Raji (cell line): ENCODE measurements at regions not wholly inside any gene's neighbourhood (a gene's known extent, or its start where the extent isn't known, plus 50 kb on each side); places are given as distances from the start of the nearest gene placed in this dataset.

Source experiments
- POLR2A ChIP-seq: IDR thresholded peaks from 2 replicates; pipeline ENCODE4 v1.6.1; 2011; ENCODE audit warnings: low read depth, low read length, control low read depth; ENCODE audit not compliant: insufficient read depth

DNA sequence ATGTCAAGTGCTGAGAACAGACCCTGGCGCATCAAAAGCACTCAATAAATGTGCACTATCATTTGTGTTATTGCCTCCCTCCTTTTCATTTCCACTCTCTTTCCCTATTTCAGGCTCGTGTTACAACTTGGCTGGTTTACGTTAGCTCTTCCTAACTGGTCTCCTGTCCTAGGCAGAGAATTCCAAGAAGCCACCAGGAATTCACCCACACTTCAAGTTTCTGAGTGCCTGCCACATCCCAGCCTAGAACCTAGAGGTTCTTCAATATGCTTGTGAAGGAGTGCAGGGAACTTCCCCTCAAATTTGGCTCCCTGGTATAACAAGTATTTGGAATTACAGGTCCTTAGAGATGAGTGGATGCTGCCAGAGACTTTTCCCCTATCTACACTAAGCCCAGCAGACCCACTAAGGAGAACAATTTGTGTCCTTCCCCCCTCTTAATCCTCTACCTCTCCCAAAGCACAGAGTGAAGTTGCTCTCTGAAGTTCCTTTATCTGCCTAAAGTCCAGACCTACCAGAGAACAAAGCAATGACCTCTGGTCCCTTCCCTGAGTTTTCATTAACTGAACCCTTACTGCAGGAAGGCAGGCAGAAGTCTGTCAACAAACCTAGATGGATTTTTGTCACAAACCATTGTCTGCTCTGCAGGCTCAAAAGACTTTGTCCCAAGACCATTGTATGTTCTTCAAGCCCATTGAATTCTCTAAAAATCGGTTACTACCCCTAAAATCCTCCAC is 201.6 kb upstream of the JARID2 start:
- TF ChIP-seq POLR2A = no peak

DNA sequence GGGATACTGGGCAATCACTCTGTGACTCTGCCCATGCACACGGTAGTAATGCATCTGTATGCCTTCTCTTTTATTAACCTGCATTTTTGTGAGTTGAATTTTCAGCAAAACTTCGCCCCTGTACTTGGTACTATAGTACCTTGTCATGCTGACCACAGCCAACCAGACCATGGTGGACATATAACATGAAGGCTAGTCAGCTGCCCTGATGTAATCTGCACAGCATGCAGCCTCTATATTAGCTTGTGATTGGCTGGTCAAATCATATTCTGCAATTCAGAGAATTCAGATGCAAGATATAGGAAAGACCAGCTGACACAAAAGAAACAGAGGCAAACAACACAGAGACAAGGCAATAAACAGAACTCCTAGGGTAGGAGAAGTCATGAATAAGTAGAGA is 200.9 kb upstream of the JARID2 start:
- TF ChIP-seq POLR2A = no peak

DNA sequence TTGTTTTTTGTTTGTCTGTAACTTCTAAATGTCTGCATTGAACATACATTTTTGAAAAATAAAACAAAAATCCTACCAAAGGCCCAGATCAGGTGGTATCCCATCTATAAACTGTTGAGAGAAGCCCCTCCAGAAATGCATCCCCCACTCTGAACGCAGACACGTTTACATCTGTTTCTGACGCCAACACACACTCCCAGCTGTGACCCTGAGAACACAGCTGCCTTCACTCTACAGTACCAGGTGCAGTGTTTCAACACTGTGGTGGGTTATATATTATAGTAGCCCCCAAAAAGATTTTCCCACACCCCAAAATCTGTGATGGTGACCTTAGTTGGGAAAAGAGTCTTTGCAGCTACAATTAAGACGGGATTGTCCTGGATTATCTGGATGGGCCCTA is 199.1 kb upstream of the JARID2 start:
- TF ChIP-seq POLR2A = no peak

DNA sequence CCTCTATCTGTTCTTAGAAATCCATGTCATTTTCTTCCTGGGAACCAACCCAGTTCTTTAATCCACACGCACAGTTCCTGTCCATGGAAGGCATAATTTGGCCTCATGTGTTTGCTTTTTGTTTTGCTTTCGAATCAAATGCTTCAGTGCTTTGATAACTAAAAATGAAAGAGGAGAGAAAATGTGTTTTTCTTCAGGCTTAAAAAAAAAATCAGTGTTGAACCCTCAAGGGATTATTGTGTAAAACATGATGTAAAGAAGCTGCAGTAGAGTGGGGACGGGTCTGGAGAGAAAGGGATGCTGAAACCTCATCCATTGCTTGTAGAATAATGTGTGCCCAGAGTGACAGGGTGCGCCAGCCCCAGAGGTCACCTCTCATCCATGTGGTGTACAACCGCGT is 197.5 kb upstream of the JARID2 start:
- TF ChIP-seq POLR2A = no peak

DNA sequence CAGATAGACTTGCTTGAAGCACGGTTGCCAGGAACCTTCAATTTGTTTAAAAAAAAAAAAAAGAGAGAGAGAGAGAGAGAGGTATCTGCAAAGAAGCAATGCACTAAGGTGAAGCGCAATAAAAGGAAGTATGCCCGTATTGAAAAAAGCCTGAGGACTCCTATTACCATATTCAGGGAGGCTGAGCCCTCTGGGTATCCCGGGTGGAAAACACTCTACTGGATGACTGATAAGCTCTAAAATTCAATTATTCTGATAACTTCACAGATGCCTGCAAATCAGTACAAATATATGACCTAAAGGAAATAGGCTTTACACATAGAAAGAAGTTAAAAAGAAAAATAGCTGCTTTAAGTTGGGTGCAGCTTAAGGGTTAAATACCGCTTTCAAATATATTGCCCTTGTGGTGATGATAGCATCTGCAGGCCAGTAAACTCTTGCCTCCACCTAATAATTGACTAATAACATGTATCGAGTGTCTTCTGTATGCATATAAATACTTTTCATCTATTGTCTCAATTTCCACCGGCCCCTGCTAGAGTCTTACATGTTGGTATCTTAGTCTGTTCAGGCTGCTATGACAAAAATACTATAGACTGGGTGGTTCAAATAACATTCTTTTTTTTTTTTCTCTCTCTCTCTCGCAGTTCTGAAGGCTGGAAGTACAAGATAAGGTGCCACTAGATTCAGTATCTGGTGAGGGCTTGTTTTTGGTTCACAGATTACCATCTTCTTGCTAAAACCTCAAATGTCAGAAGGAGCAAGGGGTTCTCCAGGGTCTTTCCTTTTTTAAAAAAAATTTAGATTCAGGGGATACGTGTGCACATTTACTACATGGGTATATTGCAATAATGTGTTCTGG is 187.4 kb upstream of the JARID2 start:
- TF ChIP-seq POLR2A = no peak

DNA sequence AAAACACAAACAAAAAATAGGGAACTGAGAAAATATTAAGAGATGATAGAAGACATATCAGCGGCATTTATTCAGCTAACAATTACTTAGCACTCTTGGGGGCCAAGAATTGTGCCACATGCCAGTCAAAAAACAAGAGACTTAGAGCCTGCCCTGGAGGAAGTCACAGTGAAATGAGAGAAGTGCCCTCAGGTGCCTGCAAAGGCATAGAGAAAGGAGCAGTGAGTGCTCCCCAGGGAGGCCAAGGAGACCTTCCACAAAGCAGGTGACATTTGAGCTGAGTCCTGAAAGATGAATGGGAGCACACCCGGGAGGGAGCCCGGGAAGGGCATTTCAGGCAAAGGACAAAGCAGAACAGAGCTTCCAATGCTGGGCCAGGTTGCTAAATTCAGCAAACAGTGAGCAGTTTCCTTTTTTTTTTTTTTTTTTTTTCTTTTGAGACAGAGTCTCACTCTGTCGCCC is 184.7 kb upstream of the JARID2 start:
- no peak for TF ChIP-seq POLR2A

DNA sequence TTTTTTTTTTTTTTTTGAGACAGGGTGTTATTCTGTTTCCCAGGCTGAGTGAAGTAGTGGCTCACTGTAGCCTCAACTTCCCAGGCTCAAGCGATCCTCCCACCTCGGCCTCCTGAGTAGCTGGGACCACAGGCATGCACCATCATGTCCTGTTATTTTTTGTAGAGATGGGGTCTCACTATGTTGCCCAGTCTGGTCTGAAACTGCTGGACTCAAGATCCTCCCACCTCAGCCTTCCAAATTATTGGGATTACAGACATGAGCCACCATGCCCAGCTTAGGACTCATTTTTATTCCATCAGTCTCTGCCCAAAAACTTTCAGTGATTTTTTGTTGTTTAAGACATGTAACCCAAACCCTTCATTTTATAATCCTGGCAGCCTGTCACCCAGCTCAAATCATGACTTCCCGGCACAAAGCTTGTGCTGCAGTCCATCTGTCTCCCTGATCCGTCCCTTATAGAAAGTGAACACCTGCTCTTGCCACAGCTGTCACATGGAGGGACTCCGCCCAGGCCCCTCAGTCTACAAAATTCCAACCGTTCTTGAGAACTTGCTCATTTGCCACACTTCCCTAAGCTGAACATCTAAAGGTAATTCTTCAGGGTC is 183.9 kb upstream of the JARID2 start:
- TF ChIP-seq POLR2A = no peak

DNA sequence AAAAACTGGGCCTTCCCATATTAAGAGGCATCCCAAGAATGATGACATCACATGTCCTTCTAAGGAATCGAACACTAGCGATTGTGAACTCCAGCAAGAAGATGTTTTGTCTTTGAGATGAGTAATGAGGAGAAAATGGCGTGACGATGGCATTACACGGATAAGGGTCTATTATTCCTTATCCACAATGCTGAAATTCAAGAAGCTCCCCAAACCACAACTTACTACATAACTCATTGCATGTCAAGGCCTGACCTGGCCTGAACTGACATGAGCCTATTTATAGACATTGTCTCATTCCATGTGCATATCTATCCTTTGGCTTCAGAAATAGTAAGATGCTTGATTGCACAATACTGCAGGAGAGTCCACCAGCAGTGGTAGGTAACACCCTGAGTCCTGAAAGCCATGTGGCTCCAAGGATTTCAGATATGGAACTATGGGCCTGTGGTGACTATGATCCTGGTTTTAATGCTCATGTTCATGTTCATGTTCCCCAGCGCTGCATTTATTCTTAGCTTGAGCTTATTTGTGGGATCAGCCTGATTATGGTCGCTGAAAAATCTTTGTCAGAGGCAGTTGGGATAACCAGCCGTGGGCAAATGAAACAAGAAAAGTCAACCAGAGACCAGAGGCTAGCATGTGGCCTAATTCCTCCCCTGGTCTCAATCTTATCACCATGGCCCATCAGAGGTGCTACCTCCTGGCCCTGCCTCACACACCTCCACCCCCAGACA is 183.2 kb upstream of the JARID2 start:
- TF ChIP-seq POLR2A = no peak

DNA sequence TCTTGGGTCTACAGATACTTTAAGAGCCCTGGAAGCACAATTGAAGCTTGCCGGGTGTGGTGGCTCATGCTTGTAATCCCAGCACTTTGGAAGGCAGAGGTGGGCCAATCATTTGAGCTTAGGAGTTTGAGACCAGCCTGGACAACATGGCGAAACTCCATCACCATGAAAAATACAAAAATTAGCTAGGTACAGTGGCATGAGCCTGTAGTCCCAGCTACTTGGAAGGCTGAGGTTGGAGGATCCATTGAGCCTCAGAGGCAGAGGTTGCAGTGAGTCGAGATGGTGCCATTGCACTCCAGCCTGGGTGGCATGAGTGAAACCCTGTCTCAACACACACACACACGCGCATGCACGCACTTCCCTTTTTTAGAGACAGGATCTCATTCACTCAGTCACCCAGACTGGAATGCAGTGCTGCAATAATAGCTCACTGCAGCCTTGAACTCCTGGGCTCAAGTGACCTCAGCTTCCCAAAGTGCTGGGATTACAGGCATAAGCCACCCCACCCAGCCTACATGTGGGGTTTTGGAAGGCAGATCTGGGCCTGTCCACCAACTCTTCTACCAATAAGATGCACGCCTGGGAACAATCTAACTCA is 182.5 kb upstream of the JARID2 start:
- TF ChIP-seq POLR2A = no peak

DNA sequence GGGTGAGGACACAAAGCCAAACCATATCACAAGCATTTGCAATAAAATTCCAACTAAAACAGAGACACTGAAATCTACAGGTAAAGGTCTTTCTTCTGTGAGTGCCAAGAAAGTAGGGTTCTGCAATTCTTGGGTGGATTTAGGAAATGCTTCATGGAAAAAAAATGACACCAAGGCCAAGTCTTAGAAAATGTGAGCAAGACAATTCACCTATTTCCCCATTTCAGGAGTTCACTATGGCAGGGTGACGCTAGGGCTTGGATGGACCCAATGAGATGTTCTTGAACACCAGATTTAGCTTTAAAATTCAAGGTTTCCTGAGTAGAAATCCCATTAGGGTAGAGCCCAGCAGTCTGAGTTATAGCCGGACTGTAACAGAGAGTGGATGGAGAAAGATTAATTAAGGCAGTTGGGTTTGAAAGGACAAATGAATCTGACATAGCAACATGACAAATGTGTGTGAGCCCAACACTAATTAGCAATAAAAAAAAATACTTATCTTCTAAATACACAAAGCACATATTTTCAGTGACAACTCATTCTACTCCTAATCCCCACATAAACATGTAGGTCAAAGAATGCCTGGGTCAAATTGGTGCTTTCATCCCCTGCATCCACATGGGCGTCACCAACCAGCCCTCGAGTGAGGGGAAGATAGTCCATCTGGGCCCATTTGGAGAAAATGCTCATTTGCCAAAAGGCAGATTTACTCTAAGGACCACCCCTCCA is 180.4 kb upstream of the JARID2 start:
- TF ChIP-seq POLR2A = no peak

DNA sequence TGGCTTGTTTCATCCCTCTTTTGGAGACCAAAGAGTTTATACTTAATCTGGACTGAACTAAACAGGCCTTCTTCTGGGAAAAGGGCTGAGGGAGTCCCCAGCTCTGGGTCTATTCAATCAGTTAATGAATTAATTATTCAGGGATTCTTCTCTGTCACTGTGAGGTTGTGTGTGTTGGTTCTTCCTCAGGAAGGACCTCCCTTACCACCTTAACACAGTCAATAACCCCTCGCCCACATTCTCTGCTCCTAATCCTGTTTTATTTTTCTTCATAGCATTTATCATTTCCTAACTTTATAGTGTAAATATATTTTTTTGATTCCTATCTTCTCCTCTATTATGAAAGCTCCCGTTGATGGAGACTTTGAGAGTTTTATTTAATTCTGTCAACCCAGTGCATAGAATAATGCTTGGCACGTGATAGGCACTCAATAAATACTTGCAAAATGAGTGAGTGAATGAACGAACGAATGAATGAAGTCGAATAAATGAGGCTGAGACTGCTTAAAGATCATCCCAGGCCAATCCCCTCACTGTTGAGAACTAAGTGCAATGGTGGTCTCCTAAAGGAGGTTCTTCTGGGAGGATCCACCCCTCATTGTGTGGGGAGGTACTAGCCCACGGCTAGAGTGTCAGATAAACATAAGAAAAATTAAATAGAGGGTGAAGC is 179.6 kb upstream of the JARID2 start:
- no peak for TF ChIP-seq POLR2A

DNA sequence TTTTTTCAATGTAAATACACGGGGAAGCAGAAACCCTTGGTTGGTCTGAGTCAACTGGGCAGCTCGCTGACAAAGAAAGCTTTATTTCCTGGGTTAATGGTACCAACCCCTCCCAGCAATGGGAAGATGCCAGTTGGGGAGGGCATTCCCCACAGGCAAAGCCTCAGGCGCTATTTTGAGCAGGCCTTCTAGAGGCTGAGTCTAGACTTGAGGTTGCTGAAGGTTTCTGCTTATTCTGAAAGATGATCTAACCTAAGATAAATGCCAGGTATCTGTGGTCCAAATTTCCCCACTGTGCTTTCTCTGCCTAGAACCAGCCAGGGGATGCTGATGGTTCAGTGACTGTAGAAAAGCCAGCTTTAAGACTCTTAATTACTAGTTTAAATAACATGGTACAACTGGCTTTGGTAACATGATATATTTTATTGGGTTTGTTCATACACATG is 172.5 kb upstream of the JARID2 start:
- no peak for TF ChIP-seq POLR2A

DNA sequence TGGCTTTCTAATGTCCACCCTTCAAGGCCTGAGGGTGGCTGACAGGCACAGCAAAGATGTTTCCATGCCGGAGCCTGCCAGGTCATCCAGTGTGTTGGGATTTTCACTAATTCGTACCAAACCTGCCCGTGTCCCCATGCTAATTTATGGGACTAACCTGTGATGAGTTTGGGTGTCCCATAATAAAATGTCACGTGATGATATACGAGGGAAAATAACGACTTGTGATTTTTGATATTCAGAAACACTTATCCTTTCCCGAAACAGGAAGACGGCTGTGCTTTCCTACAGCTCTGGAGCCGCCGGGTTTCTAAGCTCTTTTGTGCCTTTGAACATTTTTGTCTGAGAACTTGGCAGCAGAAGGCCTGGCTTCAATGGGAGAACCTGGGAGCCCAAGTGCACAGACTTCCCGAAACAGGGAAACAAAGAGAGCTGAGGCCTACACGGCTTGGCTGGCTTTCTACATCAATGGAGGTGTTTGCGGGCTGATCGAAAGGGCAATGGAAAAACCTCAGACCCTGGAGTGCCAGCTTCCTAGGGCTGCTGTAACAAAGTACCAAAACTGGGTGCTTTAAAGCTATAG is 171.9 kb upstream of the JARID2 start:
- TF ChIP-seq POLR2A = no peak
